GM21528 (cell line): ENCODE measurements at regions not wholly inside any gene's neighbourhood (a gene's known extent, or its start where the extent isn't known, plus 50 kb on each side); places are given as distances from the start of the nearest gene placed in this dataset.
A peak's percentile ranks its signal among the peaks of the same experiment; 100 is the strongest.
"Not testable (repeated sequence)": the region's sequence is repeated elsewhere in the genome, so short reads cannot be mapped to it uniquely, and the experiment has no call there.

Experiments
- ATAC-seq: cut with Tn5 transposase; IDR thresholded peaks from one replicate; pipeline ENCODE4 v1.9.1; 2021; ENCODE audit warnings: mild to moderate bottlenecking, moderate library complexity; ENCODE audit not compliant: unreplicated experiment, low FRiP score

- no peak for ATAC-seq
Observed at GRCh38 chr12:46671102-46671501, 154.7 kb downstream of the SLC38A4 start.

DNA sequence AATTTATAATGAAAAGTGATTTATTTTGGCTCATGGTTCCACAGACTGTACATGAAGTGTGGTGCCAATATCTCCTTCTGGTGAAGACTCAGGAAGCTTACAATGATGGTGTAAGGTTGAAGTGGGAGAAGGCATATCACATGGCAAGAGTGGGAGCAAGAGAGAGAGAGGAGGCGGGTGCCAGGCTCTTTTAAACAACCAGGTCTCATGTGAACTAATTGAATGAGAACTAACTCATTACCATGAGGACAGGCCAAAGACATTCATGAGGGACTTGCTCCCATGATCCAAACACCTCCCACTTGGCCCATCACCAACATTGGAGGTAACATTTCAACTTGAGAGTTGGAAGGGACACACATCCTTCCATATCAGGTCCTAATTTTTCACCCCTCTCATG, 155.2 kb downstream of the SLC38A4 start:
- no peak for ATAC-seq

GRCh38 chr12:46669720-46670119, 156.1 kb downstream of the SLC38A4 start:
- no peak for ATAC-seq

- ATAC-seq: no peak
Observed at GRCh38 chr12:46667551-46667950, 158.2 kb downstream of the SLC38A4 start.

- ATAC-seq: no peak
Observed at GRCh38 chr12:46664761-46665287, 161.0 kb downstream of the SLC38A4 start.

GRCh38 chr12:46663318-46663717, 162.5 kb downstream of the SLC38A4 start:
- ATAC-seq: no peak

GRCh38 chr12:46661110-46661845, 164.5 kb downstream of the SLC38A4 start:
- ATAC-seq: peak; percentile 89

DNA sequence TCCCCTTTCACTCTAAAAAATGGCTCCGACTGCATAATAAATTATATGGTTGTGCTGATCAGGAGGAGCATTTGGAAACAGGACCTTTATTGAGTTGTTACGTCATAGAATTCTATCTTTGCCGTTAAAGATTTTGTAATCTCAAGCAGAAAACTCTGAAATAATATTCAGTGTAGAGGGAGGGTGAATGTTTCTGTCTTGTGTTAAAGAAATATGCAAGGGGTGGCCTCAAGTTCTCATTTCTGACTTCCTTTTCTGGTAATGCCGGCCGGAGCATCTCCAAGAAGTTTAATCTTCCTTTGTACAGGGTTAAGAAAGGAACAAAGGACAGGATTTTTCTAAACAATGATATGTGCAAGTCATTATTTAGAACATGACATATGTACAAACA, 165.1 kb downstream of the SLC38A4 start:
- ATAC-seq: peak; percentile 6

GRCh38 chr12:46660276-46660675, 165.5 kb downstream of the SLC38A4 start:
- no peak for ATAC-seq

DNA sequence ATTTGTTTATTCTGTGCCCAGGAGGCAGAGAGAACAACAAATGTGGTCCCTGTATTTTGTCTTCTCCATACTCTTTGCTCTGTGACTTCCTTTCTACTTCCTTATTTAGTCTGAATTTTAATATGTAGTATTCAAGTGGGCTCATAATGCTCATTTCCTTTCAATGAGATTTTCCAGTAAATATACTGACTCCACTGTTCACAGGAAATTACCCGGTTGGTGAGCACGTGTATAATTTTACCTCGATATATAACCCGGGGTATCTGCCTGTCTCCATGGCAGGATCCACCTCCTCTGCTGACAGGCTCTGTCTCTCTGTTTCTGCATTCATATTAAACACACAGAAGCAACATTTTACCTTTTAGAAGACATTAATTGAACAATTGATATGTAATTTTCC, 166.0 kb downstream of the SLC38A4 start:
- no peak for ATAC-seq

GRCh38 chr12:46659032-46659650, 166.7 kb downstream of the SLC38A4 start:
- no peak for ATAC-seq

DNA sequence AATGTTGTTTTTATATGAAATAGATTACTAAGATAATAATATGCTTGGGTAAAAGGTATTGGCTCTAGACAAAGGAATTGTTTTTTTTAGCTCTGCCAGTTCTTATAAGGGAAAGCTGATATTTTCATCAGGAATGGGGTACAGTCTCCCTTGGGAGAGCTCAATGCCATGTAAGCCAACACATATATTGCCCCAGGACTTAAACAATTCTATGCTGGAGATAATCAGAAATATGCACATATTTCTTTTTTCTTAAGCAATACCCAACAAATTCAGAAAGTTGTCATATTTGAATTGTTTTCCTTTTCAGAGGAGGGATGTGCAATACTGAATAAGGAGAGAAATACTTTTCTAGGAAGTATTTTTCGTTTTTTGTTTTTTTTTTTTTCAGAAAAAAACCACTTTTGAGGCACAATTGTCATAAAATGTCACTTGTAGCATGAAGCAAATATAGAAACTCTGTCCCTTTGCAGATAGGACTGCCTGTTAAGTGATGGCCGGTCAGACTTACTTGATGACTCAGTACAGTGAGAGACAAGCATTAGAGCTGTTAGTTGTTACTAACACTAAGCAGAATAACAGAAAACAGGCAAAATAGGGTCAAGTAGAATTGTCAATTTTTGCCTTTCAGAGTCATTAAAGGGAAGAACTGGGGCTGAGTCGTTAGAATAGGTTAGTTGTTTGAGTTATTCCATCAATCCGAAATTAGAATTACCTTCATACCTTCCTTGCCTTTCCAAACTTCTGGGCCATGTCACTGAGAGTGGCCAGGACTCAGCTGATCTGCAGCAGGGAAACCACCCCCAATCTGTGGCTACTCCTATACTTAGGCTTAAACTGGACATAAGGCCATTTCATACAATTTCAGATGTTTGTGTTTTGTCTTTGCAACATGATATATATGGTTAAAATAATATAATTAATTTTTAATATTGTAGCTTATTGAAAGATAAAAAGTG, 168.1 kb downstream of the SLC38A4 start:
- no peak for ATAC-seq

DNA sequence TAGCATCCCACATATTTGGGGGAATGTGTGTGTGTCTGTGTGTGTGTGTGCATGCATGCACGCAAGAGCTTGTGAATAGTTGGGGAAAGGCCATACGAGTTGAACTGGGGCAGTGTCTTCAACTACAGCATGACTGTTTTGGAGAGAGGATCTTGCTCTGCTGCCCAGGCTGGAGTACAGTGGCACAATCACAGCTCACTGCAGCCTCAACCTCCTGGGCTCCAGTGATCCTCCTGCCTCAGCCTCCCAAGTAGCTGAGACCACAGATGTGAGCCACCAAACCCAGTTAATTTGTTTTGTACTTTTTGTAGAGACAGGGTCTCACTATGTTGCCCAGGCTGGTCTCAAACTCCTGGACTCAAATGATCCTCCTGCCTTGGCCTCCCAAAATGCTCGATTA, 169.8 kb downstream of the SLC38A4 start:
- ATAC-seq: not testable (repeated sequence)

DNA sequence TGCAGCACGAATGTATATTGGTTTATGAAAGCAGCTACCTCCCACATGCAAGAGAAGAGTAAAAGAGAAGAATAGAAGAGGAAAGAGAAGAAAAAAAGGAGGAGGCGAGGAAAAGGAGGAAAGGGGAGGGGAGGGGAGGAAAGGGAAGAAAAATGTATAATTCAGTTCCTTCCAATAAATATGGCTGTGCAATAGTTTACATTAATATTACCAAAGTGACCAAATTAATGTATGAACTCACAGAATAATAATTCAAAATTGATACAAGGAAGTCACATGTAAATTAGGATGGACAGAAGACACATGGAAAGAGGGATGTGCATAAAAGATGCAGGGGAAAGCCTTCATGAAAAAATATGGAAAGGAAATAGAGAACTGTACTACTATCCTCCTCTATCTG, 172.5 kb downstream of the SLC38A4 start:
- no peak for ATAC-seq

DNA sequence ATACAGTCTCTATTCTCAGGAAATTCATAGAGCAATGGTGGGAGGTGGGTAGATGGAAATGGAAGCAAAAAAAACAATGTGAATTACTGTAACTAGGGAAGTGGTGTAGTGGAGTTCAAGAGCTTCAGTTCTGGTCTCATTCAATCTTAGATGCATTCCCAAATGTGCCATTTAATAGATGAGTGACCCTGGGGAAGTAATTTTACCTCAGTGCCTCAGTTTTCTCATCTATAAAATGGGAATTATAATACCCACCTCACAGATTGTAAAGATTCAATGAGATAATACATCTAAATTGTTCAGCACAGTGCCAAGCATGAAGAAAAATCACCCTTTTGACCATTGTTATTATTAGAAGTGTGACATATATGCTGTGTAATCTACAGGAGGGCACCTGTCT, 173.1 kb downstream of the SLC38A4 start:
- no peak for ATAC-seq

DNA sequence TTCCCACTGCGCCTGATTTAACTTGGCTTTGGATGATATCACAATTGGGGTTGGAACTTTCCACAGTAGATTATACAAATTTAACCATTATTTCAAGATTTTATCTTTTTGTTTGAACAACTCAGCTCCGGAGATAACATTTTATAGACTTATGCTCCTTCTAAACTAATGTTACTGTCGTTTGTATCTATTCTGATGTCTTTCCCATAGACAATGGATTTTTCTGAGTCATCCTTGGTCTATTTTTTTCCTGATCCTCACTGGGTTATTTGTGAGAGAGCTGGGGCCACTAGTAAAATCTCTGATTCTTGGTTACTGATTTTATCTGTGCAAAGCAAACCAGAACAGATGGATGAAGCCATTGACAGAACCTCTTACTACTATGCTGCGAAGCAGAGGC, 175.1 kb downstream of the SLC38A4 start:
- no peak for ATAC-seq

DNA sequence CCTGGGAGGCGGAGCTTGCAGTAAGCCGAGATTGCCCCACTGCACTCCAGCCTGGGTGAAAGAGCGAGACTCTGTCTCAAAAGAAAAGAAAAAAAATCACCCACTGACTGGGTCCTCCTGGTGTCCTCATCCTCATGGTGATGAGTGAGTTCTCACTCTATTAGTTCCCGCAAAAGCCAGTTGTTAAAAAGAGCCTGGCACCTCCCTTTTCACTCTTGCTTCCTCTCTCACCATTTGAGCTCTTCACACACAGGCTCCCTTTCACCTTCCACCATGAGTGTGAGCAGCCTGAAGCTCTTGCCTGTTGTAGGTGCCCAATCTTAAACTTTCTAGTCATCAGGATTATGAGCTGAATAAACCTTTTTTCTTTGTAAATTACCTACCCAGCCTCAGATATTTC, 176.4 kb downstream of the SLC38A4 start:
- no peak for ATAC-seq

GRCh38 chr12:46647034-46647433, 178.8 kb downstream of the SLC38A4 start:
- ATAC-seq: no peak

GRCh38 chr12:46641649-46642048, 184.1 kb downstream of the SLC38A4 start:
- ATAC-seq: not testable (repeated sequence)

DNA sequence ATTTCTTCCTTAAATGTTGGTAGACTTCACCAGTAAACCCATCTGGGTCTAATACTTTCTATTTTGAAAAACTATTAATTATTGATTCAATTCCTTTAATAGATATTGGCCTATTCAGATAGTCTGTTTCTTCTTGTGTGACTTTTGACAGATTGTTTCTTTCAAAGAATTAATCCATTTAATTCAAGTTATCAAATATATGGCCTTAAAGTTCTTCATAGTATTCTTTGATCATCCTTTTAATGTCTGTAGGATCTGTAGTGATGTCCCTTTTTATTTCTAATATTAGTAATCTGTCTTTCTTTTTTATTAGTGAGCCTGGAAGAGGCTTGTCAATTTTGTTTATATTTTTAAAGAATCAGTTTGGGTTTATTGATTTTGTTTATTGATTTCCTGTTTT, 190.0 kb downstream of the SLC38A4 start:
- no peak for ATAC-seq
